ENCODE measurements at regions not wholly inside any gene's neighbourhood (a gene's known extent, or its start where the extent isn't known, plus 50 kb on each side); places are given as distances from the start of the nearest gene placed in this dataset.

- Mint-ChIP-seq H3K27ac (no peak overlapping the region), H3K27me3 (ENCODE audit: low read depth) (peaks cover 8% of the 10 kb centered on the region), H3K9me3 (no peaks in the 10 kb centered on the region), H3K4me3 (no peak overlapping the region), H3K4me1 (ENCODE audit: low read depth) (no peaks in the 10 kb centered on the region), H3K36me3 (ENCODE audit: low read depth) (no peaks in the 10 kb centered on the region)
Measured at GRCh38 chr6:87995461-87995860, 52.2 kb upstream of the SPACA1 start.

GRCh38 chr6:87993356-87993755 lies 54.3 kb upstream of the SPACA1 start:
- no peaks in the 10 kb centered on the region for H3K4me1 Mint-ChIP-seq (ENCODE audit: low read depth)
- H3K4me3 Mint-ChIP-seq = no peak overlapping the region
- H3K36me3 Mint-ChIP-seq (ENCODE audit: low read depth) = no peaks in the 10 kb centered on the region
- no peaks in the 10 kb centered on the region for H3K9me3 Mint-ChIP-seq
- peaks cover 13% of the 10 kb centered on the region for H3K27me3 Mint-ChIP-seq (ENCODE audit: low read depth)
- H3K27ac Mint-ChIP-seq = no peak overlapping the region

GRCh38 chr6:87990871-87991270 lies 56.8 kb upstream of the SPACA1 start:
- Mint-ChIP-seq H3K4me1 (ENCODE audit: low read depth) (no peaks in the 10 kb centered on the region), H3K27me3 (ENCODE audit: low read depth) (peaks cover 13% of the 10 kb centered on the region), H3K36me3 (ENCODE audit: low read depth) (no peaks in the 10 kb centered on the region), H3K9me3 (no peaks in the 10 kb centered on the region), H3K27ac (no peak overlapping the region), H3K4me3 (no peak overlapping the region)

DNA sequence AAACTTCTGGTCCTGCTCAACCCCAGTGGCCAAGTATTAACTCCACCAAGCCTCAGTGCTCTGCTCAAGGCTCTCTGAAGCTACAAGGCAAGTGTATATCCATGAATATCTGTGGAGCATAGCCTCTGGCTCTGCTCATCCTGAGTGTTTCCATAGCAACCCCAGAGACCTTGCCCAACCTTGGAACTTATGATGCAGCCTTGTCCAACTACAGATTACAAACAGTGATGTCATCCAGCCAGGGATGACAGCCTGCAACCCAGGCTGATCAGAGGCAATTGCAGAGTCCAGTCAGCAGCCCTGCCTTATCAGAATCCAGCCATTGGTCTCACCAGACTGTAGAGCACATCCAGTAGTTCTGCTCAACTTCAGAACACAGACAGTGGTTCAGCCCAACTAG lies 65.5 kb upstream of the SPACA1 start:
- Mint-ChIP-seq H3K4me1 (ENCODE audit: low read depth) (no peaks in the 10 kb centered on the region), H3K36me3 (ENCODE audit: low read depth) (no peaks in the 10 kb centered on the region), H3K27me3 (ENCODE audit: low read depth) (peaks cover 16% of the 10 kb centered on the region), H3K9me3 (no peaks in the 10 kb centered on the region), H3K27ac (no peak overlapping the region), H3K4me3 (no peak overlapping the region)

GRCh38 chr6:87979737-87980136 lies 67.9 kb upstream of the SPACA1 start:
- H3K4me3 Mint-ChIP-seq = no peak overlapping the region
- no peaks in the 10 kb centered on the region for H3K36me3 Mint-ChIP-seq (ENCODE audit: low read depth)
- H3K27ac Mint-ChIP-seq = no peak overlapping the region
- no peaks in the 10 kb centered on the region for H3K4me1 Mint-ChIP-seq (ENCODE audit: low read depth)
- H3K9me3 Mint-ChIP-seq = no peaks in the 10 kb centered on the region
- H3K27me3 Mint-ChIP-seq (ENCODE audit: low read depth) = peaks cover 15% of the 10 kb centered on the region

GRCh38 chr6:87976616-87977015 lies 71.0 kb upstream of the SPACA1 start:
- Mint-ChIP-seq H3K27ac (no peak overlapping the region), H3K27me3 (ENCODE audit: low read depth) (peaks cover 13% of the 10 kb centered on the region), H3K36me3 (ENCODE audit: low read depth) (no peaks in the 10 kb centered on the region), H3K9me3 (no peaks in the 10 kb centered on the region), H3K4me1 (ENCODE audit: low read depth) (no peaks in the 10 kb centered on the region), H3K4me3 (no peak overlapping the region)

DNA sequence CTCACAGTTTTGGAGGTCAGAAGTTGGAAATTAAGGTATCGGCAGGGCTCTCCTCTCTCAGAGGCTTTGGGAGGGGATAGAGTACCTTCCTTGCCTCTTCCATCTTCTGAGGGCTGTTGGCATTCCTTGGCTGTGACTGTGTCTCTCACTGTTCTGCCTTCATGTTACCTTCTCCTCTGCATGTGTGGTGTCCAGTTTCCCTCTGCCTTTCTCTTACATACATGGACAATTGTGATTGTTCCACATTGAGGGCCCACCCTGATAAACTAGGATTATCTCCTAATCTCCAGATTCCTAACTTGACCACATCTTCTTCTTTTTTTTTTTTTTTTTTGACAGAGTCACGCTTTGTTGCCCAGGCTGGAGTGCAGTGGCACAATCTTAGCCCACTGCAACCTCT lies 72.1 kb upstream of the SPACA1 start:
- H3K4me3 Mint-ChIP-seq = no peak overlapping the region
- H3K27ac Mint-ChIP-seq = no peak overlapping the region
- no peaks in the 10 kb centered on the region for H3K9me3 Mint-ChIP-seq
- no peaks in the 10 kb centered on the region for H3K36me3 Mint-ChIP-seq (ENCODE audit: low read depth)
- no peaks in the 10 kb centered on the region for H3K4me1 Mint-ChIP-seq (ENCODE audit: low read depth)
- H3K27me3 Mint-ChIP-seq (ENCODE audit: low read depth) = peaks cover 13% of the 10 kb centered on the region

DNA sequence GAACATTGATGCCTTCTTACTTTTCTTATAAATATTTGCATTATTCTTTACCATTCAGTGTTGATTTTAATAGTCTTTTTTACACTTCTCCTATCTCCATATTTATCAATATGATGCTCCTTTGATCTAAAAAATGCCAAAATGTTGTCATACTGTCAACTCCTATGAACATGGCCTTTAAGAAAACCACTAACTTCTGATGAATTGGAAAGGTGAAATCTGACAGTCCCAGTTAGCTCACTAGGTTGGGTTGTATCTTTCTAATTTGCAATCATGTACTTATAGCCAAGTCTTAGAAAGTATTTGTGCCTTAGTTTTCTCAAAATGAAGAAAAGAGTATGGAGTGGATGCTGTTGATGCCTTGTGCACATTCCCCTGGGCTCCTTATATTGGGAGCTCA lies 75.4 kb upstream of the SPACA1 start:
- H3K27me3 Mint-ChIP-seq (ENCODE audit: low read depth) = peaks cover 2% of the 10 kb centered on the region
- H3K27ac Mint-ChIP-seq = no peak overlapping the region
- H3K36me3 Mint-ChIP-seq (ENCODE audit: low read depth) = no peaks in the 10 kb centered on the region
- no peaks in the 10 kb centered on the region for H3K4me1 Mint-ChIP-seq (ENCODE audit: low read depth)
- H3K9me3 Mint-ChIP-seq = no peaks in the 10 kb centered on the region
- no peak overlapping the region for H3K4me3 Mint-ChIP-seq

DNA sequence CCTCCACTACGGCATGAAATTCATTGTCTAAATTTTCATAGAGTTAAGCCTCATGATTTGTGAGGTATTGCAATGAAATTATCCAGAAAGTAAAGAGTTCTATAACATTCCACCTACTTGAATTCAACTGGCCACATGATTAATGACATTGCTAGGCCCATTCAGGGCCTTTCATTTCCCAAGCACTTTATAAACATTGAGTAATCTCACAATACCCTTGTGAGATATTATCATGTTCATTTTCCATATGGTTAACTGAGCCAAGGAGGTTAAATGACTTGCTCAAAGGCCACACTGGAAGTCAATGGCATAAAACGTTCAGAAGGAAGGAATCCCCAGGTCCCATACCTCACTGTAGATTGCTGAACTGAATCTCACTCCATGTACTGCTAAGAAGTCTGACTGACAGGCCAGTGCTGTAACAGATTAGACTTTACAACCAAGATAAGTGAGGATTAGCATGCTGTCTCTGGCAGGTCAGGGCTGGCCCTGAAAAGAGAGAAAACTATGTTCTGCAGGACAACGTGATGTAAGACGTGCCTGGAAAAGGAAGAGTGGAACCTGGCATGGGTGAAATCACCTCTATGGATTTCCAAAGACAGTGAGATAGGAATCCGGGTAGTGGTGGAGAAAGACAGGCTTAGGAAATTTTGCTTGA lies 75.9 kb upstream of the SPACA1 start:
- no peaks in the 10 kb centered on the region for H3K27me3 Mint-ChIP-seq (ENCODE audit: low read depth)
- H3K4me3 Mint-ChIP-seq = no peak overlapping the region
- no peaks in the 10 kb centered on the region for H3K36me3 Mint-ChIP-seq (ENCODE audit: low read depth)
- H3K9me3 Mint-ChIP-seq = no peaks in the 10 kb centered on the region
- no peak overlapping the region for H3K27ac Mint-ChIP-seq
- no peaks in the 10 kb centered on the region for H3K4me1 Mint-ChIP-seq (ENCODE audit: low read depth)

DNA sequence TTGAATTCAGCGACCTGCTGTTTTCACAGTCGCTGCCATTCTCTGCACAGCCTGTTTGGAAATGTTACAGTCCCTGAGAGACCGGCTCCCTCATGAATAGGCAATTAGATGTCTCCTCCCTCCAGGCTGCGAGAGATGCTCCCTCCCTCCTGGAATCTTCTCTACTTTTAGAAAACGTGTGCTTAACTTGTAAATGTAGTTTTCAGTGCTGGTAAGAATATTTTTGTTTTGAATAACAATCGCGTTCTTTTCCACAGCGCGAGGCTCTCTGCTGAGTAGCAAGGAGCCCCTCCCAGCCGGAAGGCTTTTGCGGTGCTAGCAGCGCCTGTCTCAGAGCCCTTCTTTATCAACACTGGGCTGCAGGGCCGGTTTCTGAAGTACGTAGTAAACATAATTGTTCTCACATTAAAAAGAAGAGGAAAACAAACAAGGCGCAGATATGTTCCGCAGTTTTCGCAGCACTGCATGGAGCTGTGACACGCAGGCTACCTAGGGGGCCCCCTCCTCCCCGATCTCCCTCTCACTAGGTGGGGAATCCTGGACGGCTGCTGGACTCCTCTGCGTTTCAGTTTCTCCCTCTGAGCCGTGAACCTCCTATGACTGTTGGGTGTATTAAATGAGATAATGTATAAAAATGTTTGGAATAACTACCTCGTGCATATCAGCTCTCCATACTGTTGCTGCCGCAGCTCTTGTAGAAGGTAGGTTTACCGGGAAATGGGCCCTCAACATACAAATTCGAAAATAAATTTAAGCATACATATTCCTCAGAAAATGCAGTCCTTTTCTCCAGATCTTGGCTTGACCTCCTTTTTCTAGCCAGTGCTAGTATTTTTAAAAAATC lies 79.0 kb upstream of the SPACA1 start:
- Mint-ChIP-seq H3K4me3 (no peak overlapping the region), H3K27me3 (ENCODE audit: low read depth) (peaks cover 6% of the 10 kb centered on the region), H3K9me3 (no peaks in the 10 kb centered on the region), H3K36me3 (ENCODE audit: low read depth) (no peaks in the 10 kb centered on the region), H3K4me1 (ENCODE audit: low read depth) (no peaks in the 10 kb centered on the region), H3K27ac (no peak overlapping the region)

DNA sequence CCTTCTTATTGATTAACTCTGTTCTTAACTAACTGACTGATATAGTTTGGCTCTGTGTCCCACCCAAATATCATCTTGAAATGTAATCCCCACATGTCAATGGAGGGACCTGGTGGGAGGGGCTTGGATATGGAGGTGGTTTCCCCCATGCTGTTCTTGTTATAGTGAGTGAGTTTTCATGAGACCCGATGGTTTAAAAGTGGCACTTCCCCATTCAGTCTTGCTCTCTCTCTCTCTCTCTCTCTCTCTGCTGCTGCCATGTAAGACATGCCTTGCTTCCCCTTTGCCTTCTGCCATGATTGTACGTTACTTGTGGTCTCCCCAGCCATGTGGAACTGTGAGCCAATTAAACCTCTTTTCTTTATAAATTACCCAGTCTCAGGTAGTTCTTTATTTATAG lies 81.8 kb upstream of the SPACA1 start:
- no peak overlapping the region for H3K27ac Mint-ChIP-seq
- no peaks in the 10 kb centered on the region for H3K9me3 Mint-ChIP-seq
- no peaks in the 10 kb centered on the region for H3K4me1 Mint-ChIP-seq (ENCODE audit: low read depth)
- peaks cover 6% of the 10 kb centered on the region for H3K27me3 Mint-ChIP-seq (ENCODE audit: low read depth)
- no peak overlapping the region for H3K4me3 Mint-ChIP-seq
- H3K36me3 Mint-ChIP-seq (ENCODE audit: low read depth) = no peaks in the 10 kb centered on the region

- no peaks in the 10 kb centered on the region for H3K36me3 Mint-ChIP-seq (ENCODE audit: low read depth)
- H3K27me3 Mint-ChIP-seq (ENCODE audit: low read depth) = peaks cover 26% of the 10 kb centered on the region
- H3K4me3 Mint-ChIP-seq = no peak overlapping the region
- H3K4me1 Mint-ChIP-seq (ENCODE audit: low read depth) = no peaks in the 10 kb centered on the region
- no peak overlapping the region for H3K27ac Mint-ChIP-seq
- no peaks in the 10 kb centered on the region for H3K9me3 Mint-ChIP-seq
Measured at GRCh38 chr6:87959083-87959482, 88.6 kb upstream of the SPACA1 start.

- Mint-ChIP-seq H3K4me3 (no peak overlapping the region), H3K27me3 (ENCODE audit: low read depth) (peaks cover 14% of the 10 kb centered on the region), H3K36me3 (ENCODE audit: low read depth) (no peaks in the 10 kb centered on the region), H3K4me1 (ENCODE audit: low read depth) (no peaks in the 10 kb centered on the region), H3K27ac (no peak overlapping the region), H3K9me3 (no peaks in the 10 kb centered on the region)
Measured at GRCh38 chr6:87951751-87952150, 95.9 kb upstream of the SPACA1 start.

- Mint-ChIP-seq H3K4me1 (ENCODE audit: low read depth) (no peaks in the 10 kb centered on the region), H3K27me3 (ENCODE audit: low read depth) (peaks cover 7% of the 10 kb centered on the region), H3K4me3 (no peak overlapping the region), H3K9me3 (no peaks in the 10 kb centered on the region), H3K36me3 (ENCODE audit: low read depth) (no peaks in the 10 kb centered on the region), H3K27ac (no peak overlapping the region)
Measured at GRCh38 chr6:87950614-87951013, 97.0 kb upstream of the SPACA1 start.

DNA sequence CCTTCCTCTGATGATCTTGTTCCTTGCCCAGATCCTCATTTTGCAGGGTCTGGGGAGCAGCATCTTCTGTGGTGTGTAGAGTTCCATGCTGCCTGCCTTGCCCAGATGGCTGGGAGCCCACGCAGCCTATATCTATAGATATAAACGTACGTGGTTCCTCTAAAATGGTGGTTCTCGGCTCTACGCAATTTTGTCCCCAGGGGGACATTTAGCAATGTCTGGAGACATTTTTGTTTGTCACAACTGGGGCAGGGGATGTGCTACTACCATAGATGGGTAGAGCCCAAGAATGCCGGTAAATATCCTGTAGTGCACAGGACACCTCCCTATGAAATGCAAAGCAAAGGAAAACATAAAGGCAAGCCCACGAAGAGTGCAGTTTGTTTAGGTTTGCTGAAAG lies 98.4 kb upstream of the SPACA1 start:
- no peak overlapping the region for H3K27ac Mint-ChIP-seq
- no peak overlapping the region for H3K4me3 Mint-ChIP-seq
- H3K4me1 Mint-ChIP-seq (ENCODE audit: low read depth) = no peaks in the 10 kb centered on the region
- no peaks in the 10 kb centered on the region for H3K36me3 Mint-ChIP-seq (ENCODE audit: low read depth)
- no peaks in the 10 kb centered on the region for H3K9me3 Mint-ChIP-seq
- H3K27me3 Mint-ChIP-seq (ENCODE audit: low read depth) = peaks cover 10% of the 10 kb centered on the region

Data from T-helper 1 cell treated with Interleukin-12 subunit alpha and Interleukin-12 subunit beta and Interleukin-4 antibody, amounts not matched to agents 30 μg/mL and 1 μg/mL, for 36 hours (primary cell).